Vagina (tissue), 2 donors: ENCODE measurements at regions not wholly inside any gene's neighbourhood (a gene's known extent, or its start where the extent isn't known, plus 50 kb on each side); places are given as distances from the start of the nearest gene placed in this dataset.

Source experiments
- DNase-seq, 2 donors: peaks; one replicate each; pipeline ENCODE4 v3.0.0-alpha.2; 2017; ENCODE audit errors: extremely low spot score in 2 of 2
- H3K27ac ChIP-seq: fragments of 200-600 bp; sonication (generic); one replicate; pipeline ENCODE4 v1.5.1; 2019
- H3K27me3 ChIP-seq: fragments of 200-600 bp; sonication (generic); one replicate; pipeline ENCODE4 v1.5.1; 2019
- H3K36me3 ChIP-seq, 2 donors: fragments of 200-600 bp; sonication (generic); one replicate each; pipeline ENCODE4 v1.5.1; 2017 to 2019
- H3K4me1 ChIP-seq: fragments of 200-600 bp; sonication (generic); one replicate; pipeline ENCODE4 v1.5.1; 2019
- H3K4me3 ChIP-seq, 2 donors: fragments of 200-600 bp; sonication (generic); 1 replicate in 1 of 2; 2 replicates in 1 of 2; pipeline ENCODE4 v1.5.1; 2016 to 2019
- H3K9me3 ChIP-seq: fragments of 200-600 bp; sonication (generic); one replicate; pipeline ENCODE4 v1.5.1; 2019
- POLR2A ChIP-seq, 2 donors: fragments of 450-650 bp; IDR thresholded peaks; one replicate each; pipeline ENCODE4 v1.6.1; 2017; ENCODE audit warnings: antibody characterized with exemption in 2 of 2, mild to moderate bottlenecking in 2 of 2, moderate library complexity in 2 of 2
- POLR2AphosphoS5 ChIP-seq, 2 donors: sonication (generic); formaldehyde crosslinking; IDR thresholded peaks; one replicate each; pipeline ENCODE4 v1.9.0; 2017; ENCODE audit warnings: antibody characterized with exemption in 2 of 2, mild to moderate bottlenecking in 2 of 2, low read depth in 1 of 2; ENCODE audit not compliant: insufficient read depth in 1 of 2
- intact Hi-C: fragments of 100-400 bp; cut with DNase I; formaldehyde crosslinking; loops from one replicate; pipeline ENCODE4 v1.15.1; 2023
- TF ChIP-seq, protein P1 (sequence below), 3 experiments: fragments of 450-650 bp in 2 of 3; fragments of 200-600 bp in 1 of 3; sonication (generic) in 1 of 3; IDR thresholded peaks; one replicate each; pipeline ENCODE4 v1.5.1; 2017 to 2019; ENCODE audit warnings: antibody characterized with exemption in 3 of 3, mild to moderate bottlenecking in 2 of 3, moderate library complexity in 2 of 3

GRCh38 chr1:72650843-72651435, 368.6 kb upstream of the NEGR1 start:
- H3K27ac ChIP-seq: no peak overlapping the region
- TF ChIP-seq POLR2A (IDR thresholded peaks at IDR 0.05): no peak
- no peak for TF ChIP-seq POLR2AphosphoS5 (IDR thresholded peaks at IDR 0.05; ENCODE audit: insufficient read depth in 1 of 2, low read depth in 1 of 2)
- TF ChIP-seq, protein P1, sequence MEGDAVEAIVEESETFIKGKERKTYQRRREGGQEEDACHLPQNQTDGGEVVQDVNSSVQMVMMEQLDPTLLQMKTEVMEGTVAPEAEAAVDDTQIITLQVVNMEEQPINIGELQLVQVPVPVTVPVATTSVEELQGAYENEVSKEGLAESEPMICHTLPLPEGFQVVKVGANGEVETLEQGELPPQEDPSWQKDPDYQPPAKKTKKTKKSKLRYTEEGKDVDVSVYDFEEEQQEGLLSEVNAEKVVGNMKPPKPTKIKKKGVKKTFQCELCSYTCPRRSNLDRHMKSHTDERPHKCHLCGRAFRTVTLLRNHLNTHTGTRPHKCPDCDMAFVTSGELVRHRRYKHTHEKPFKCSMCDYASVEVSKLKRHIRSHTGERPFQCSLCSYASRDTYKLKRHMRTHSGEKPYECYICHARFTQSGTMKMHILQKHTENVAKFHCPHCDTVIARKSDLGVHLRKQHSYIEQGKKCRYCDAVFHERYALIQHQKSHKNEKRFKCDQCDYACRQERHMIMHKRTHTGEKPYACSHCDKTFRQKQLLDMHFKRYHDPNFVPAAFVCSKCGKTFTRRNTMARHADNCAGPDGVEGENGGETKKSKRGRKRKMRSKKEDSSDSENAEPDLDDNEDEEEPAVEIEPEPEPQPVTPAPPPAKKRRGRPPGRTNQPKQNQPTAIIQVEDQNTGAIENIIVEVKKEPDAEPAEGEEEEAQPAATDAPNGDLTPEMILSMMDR (IDR thresholded peaks at IDR 0.05): no peak
- no peaks in the 10 kb centered on the region for H3K27me3 ChIP-seq
- no peak for DNase-seq
- no peaks in the 10 kb centered on the region for H3K4me1 ChIP-seq
- intact Hi-C loops: no loop called here
- no peaks in the 10 kb centered on the region for H3K36me3 ChIP-seq
- H3K9me3 ChIP-seq: no peaks in the 10 kb centered on the region
- H3K4me3 ChIP-seq: no peak overlapping the region

DNA sequence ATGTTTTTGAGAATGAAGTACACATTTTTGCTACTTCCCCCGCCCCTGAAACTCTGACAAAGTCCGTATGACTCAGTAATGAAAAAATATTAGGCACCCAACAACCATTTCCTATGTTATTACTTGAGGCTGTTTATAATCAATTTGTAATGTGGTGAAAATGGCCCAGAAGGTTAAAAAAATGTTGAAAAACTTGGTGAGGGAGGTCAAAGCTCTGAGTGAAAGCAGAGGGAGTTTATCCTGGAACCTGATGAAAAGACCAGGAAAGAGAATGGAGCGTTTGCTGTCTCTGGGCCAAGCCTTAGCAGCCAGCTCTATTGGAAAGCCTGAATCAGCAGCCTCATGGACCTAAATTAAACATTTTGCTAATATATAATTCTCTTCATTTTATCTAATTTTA, 367.7 kb upstream of the NEGR1 start:
- Histone ChIP-seq H3K27ac (no peak overlapping the region), H3K9me3 (no peaks in the 10 kb centered on the region), H3K27me3 (no peaks in the 10 kb centered on the region), H3K4me1 (no peaks in the 10 kb centered on the region), H3K36me3 (no peaks in the 10 kb centered on the region), H3K4me3 (no peak overlapping the region)
- TF ChIP-seq, protein P1 (IDR thresholded peaks at IDR 0.05): no peak
- TF ChIP-seq POLR2AphosphoS5 (IDR thresholded peaks at IDR 0.05; ENCODE audit: insufficient read depth in 1 of 2, low read depth in 1 of 2) (no peak), POLR2A (IDR thresholded peaks at IDR 0.05) (no peak)
- no peak for DNase-seq
- intact Hi-C loops: no loop called here

- H3K27me3 ChIP-seq: no peaks in the 10 kb centered on the region
- no peaks in the 10 kb centered on the region for H3K9me3 ChIP-seq
- no peaks in the 10 kb centered on the region for H3K36me3 ChIP-seq
- intact Hi-C loops: no loop called here
- H3K27ac ChIP-seq: no peak overlapping the region
- TF ChIP-seq, protein P1 (IDR thresholded peaks at IDR 0.05): no peak
- no peak for TF ChIP-seq POLR2AphosphoS5 (IDR thresholded peaks at IDR 0.05; ENCODE audit: insufficient read depth in 1 of 2, low read depth in 1 of 2)
- no peak for TF ChIP-seq POLR2A (IDR thresholded peaks at IDR 0.05)
- no peak for DNase-seq
- H3K4me1 ChIP-seq: no peaks in the 10 kb centered on the region
- no peak overlapping the region for H3K4me3 ChIP-seq
Observed at GRCh38 chr1:72649211-72649888, 367.0 kb upstream of the NEGR1 start.

DNA sequence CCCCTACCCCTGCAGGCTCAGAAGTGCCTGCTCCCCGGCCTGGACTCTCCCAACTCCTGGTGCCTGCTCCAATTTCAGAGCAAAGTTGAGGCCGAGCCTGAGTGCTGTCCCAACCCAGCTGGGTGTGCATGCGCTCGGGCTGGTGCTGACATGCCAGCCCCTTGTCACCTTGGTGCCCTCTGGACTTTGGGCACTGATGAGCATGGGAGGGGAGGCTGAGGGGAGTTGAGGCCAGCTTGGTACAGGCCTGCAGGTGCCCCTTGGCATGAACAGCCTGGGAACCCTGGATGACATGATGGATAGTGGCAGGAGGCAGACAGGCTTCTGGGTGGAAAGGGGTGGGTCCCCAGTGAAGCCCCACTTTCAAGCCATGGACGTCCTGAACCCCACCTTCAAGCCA, 366.1 kb upstream of the NEGR1 start:
- Histone ChIP-seq H3K4me1 (no peaks in the 10 kb centered on the region), H3K27ac (no peak overlapping the region), H3K27me3 (no peaks in the 10 kb centered on the region), H3K9me3 (no peaks in the 10 kb centered on the region), H3K4me3 (no peak overlapping the region), H3K36me3 (no peaks in the 10 kb centered on the region)
- intact Hi-C loops: no loop called here
- TF ChIP-seq, protein P1 (IDR thresholded peaks at IDR 0.05): no peak
- TF ChIP-seq POLR2AphosphoS5 (IDR thresholded peaks at IDR 0.05; ENCODE audit: insufficient read depth in 1 of 2, low read depth in 1 of 2): no peak
- DNase-seq: no peak

DNA sequence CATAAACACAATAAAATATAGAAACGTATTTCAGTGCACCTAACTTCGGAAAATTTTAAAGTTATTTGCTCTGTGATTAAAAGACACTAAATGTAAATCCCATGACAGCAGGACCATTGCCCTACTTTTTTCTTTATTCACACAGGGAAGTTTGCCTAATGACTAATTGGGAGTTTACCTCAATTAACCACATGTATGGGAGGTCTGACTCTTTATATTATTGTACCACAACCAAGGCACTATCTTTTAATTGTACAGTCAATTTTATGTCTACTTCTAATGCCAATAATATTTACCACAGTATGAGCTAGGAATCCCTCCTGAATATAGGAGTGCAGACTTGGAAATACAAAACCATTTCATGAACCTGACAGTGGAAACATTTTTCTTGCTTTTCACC, 360.8 kb upstream of the NEGR1 start:
- TF ChIP-seq POLR2A (IDR thresholded peaks at IDR 0.05) (no peak), POLR2AphosphoS5 (IDR thresholded peaks at IDR 0.05; ENCODE audit: insufficient read depth in 1 of 2, low read depth in 1 of 2) (no peak)
- TF ChIP-seq, protein P1 (IDR thresholded peaks at IDR 0.05): no peak
- Histone ChIP-seq H3K4me3 (no peak overlapping the region), H3K27ac (no peak overlapping the region), H3K36me3 (no peaks in the 10 kb centered on the region), H3K27me3 (no peaks in the 10 kb centered on the region), H3K4me1 (no peaks in the 10 kb centered on the region), H3K9me3 (no peaks in the 10 kb centered on the region)
- intact Hi-C loops: no loop called here
- no peak for DNase-seq
